Heart left ventricle (tissue), 13 donors: ENCODE measurements at regions not wholly inside any gene's neighbourhood (a gene's known extent, or its start where the extent isn't known, plus 50 kb on each side); places are given as distances from the start of the nearest gene placed in this dataset.

Experiments used
- CTCF ChIP-seq, 12 donors: fragments of 200-600 bp; sonication (generic) in 4 of 12; IDR thresholded peaks; one replicate each; pipeline versions ENCODE4 v1.5.0 to v1.8.0; 2018 to 2022; ENCODE audit warnings: antibody characterized with exemption in 12 of 12, mild to moderate bottlenecking in 5 of 12
- POLR2A ChIP-seq, 2 donors: fragments of 450-650 bp; IDR thresholded peaks; one replicate each; pipeline ENCODE4 v1.6.1; 2017; ENCODE audit warnings: antibody characterized with exemption in 2 of 2, mild to moderate bottlenecking in 2 of 2, moderate library complexity in 2 of 2
- donor health status: ischemic (EF 13 %, LVEDD 7.1; RV severe dilation, severe dysfunction).
- donor health status: DM: no; HTN: yes; CAD: no.
- donor health status: DM: no; HTN: no; CAD: no.
- donor health status: ischemic (EF 25% LVEDD 6.9; RV normal size, moderate dysfunction).
- donor health status: ischemic (EF 25% LVEDD 5.7; RV mildly dilated, moderate dysfunction).
- donor health status: ischemic (EF 35%, LVEDD 5.7; RV mildly dilated, moderate dysfunction).
- donor health status: nonischemic (EF 11% LVEDD 7.7; RV severe dilation, severe dysfunction).
- donor health status: DM: yes; HTN: yes; CAD: no.
- donor health status: PGD.
- donor health status: ischemic (EF 29% LVEDD 5.4; RV normal size, mild dysfunction).
- donor health status: nonischemic (EF 23%, LVEDD 6.1; RV moderate dilation, normal function).

GRCh38 chr13:31495336-31495735, 244.0 kb upstream of the RXFP2 start:
- TF ChIP-seq CTCF (IDR thresholded peaks at IDR 0.05), result no peak
- no peak for TF ChIP-seq POLR2A (IDR thresholded peaks at IDR 0.05)
